ENCODE measurements at regions not wholly inside any gene's neighbourhood (a gene's known extent, or its start where the extent isn't known, plus 50 kb on each side); places are given as distances from the start of the nearest gene placed in this dataset.
"Not testable (repeated sequence)": the region's sequence is repeated elsewhere in the genome, so short reads cannot be mapped to it uniquely, and the experiment has no call there.

DNA sequence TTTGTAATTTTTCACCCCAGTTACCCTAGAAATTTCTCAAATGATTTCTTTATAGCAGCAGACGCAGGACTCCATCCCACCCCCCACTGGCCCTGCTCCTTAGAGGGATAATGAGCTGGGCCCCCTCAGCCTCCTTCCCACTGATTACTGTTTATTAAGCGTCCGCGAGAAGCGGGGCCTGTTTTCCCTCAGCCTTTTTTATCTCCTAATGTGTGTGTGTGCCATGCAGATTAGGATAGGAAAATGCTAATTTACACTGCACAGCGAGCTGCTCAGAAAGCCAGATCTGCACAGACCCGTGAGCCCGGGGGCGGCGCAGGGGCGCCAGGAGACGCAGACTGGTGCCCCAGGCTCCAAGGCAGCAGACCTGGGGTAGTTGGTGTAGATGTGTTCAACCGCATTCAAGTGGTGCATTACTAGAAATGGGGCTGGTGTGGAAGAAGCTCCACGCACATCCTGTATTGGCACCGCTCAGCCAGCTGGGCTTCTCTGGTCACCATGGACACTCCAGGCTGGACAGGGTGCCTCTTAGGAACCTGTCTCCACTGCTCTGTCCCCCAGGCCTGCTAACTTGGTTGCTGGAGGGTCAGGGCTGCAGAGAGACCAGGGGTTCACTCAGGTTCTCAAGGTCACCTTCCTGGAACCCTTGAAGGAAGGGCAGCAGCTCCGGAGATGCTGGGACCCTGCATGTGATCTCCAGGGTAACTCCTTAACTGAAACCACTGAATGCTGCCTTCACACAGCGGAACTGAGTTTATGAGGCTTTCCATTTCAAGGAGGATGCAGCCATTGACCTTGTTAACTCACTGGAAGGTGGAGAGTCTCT, 256.3 kb downstream of the ERMARD start:
- FAIRE-seq, result no peak

DNA sequence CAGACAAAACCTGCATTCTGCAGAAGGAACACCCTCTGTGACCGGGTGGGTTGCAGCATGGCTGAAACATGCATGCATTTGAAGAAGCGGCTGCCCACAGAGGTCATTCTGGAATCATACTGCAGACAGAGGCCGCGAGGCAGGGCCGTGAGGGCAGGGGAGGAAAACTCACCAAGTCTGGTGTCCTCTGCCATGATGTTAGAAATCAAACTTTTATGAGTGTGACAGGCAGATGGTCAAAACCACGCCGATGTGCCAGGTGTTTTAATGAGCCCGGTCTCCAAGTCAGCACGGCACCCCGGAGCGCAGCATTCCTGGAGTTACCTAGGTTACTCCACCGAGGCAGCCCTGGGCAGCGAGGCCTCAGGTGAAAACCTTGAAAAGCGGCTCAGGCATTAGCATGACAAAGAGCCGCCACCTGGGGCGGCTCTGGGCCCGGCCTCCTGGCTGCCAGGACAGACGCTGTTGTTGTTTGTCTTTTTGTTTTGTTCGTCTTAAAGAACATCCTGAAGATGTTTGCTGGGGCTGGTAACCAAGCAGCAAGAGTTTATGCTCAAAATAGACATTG, 255.6 kb downstream of the ERMARD start:
- FAIRE-seq, result no peak

DNA sequence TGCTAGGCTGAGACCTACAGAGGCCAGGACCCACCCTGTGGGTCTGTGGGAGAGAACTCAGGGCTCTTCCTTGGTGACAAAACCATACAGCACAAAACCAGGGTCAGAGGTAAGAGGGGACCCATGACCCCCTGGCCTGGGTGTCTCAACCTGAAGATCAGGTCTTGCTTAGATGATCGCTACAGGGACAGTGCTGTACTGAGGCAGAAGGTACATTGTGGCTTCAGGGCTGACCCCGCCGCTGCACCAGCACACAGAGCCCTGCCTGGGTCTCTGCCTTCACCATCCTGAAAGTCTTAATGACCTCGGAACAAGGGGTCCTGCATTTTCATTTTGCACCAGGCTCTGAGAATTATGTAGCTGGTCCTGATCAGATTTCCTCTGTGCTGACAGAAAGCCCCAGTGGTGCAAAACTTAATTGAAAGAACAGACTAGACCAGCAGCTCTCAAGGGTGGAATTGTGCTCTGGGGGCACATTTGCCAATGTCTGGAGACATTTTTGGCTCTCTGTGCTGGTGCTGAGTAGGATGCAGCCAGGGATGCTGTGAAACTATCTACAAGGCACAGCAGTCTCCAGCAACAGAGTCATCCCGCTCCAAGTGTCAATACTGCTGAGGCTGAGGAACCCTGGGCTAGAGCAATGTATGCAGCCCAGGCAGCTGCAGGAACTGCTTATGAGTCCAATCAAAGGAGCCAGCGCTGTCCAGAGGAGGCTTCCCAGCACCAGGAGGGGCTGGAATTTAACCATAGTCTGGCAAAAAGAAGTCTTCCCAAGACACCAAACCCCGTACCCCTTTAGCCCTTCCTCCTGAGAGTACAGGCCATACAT, 254.9 kb downstream of the ERMARD start:
- FAIRE-seq, result no peak

DNA sequence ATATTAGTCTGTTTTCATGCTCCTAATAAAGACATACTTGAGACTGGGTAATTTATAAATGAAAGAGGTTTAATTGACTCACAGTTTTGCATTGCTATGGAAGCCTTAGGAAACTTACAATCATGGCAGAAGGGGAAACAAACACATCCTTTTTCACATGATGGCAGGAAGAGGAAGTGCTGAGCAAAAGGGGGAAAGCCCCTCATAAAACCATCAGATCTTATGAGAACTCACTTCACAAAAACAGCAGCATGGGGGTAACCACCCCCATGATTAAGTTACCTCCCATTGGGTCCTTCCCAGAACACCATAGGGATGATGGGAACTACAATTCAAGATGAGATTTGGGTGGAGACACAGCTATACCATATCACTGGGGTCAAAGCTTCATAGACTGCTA, 254.2 kb downstream of the ERMARD start:
- no peak for FAIRE-seq

GRCh38 chr6:170004585-170005210, 253.3 kb downstream of the ERMARD start:
- FAIRE-seq, result no peak

- no peak for FAIRE-seq
These were observed 252.2 kb downstream of the ERMARD start for GRCh38 chr6:170003451-170004160.

GRCh38 chr6:170003027-170003426, 251.6 kb downstream of the ERMARD start:
- no peak for FAIRE-seq

DNA sequence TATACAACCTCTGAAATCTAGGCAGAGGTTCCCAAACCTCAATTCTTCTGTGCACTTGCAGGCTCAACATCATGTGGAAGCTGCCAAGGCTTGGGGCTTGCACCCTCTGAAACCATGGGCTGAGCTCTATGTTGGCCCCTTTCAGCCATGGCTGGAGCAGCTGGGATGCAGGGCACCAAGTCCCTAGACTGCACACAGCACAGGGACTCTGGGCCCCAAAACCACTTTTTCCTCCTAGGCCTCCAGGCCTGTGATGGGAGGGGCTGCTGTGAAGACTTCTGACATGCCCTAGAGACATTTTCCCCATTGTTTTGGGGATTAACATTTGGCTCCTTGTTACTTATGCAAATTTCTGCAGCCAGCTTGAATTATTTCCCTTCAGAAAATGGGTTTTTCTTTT, 250.4 kb downstream of the ERMARD start:
- FAIRE-seq, result not testable (repeated sequence)

DNA sequence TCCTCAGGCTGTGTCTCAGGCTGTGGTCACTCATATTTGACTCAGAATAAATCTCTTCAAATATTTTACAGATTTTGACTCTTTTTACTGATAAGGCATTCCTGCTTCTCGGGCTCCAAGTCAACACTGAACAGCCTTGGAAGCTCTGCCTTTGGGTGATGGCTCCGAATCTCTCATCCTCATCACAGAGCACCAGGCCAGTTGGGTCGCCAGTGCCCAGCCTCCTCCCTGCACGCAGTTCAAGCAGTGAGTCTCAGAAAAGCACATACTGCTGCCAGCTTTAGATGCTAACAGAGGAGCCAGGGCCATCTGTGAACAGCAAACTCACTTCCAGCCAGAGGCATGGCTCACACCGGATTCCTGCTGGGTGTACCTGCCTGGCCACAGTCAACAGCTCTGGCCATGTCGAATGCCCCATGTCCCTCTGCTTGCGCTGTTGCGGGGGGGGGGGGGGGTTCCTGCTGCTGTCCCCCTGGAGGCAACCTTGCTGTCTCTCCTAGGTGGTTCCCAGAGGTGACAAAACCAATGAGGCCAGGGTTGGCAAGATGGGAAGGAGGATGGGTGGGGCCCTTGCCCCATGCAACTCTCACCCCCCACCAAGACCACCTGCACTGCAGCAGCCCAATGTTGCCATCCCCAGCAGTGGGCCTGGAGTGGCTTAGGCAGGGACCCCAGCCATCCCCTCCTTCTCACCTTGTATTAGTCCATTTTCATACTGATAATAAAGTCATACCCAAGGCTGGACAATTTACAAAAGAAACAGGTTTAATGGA, 248.8 kb downstream of the ERMARD start:
- FAIRE-seq, result no peak

- FAIRE-seq, result no peak
These were observed 247.9 kb downstream of the ERMARD start for GRCh38 chr6:169999367-169999766.

- no peak for FAIRE-seq
These were observed 247.0 kb downstream of the ERMARD start for GRCh38 chr6:169998457-169998856.

DNA sequence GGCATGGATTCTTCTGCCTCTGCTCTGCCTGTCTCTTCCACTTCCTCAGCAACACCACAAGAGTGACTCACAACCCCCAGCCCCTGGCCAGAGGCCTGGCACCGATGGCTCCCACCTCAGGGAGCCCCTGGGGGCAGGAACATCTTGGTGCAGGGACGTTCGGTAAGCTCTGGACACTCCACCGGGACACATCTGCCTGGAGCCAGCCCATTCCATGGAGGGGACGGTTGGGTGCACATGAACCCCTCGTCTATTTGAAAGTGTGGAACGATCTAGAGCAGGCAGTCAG, 246.5 kb downstream of the ERMARD start:
- no peak for FAIRE-seq

DNA sequence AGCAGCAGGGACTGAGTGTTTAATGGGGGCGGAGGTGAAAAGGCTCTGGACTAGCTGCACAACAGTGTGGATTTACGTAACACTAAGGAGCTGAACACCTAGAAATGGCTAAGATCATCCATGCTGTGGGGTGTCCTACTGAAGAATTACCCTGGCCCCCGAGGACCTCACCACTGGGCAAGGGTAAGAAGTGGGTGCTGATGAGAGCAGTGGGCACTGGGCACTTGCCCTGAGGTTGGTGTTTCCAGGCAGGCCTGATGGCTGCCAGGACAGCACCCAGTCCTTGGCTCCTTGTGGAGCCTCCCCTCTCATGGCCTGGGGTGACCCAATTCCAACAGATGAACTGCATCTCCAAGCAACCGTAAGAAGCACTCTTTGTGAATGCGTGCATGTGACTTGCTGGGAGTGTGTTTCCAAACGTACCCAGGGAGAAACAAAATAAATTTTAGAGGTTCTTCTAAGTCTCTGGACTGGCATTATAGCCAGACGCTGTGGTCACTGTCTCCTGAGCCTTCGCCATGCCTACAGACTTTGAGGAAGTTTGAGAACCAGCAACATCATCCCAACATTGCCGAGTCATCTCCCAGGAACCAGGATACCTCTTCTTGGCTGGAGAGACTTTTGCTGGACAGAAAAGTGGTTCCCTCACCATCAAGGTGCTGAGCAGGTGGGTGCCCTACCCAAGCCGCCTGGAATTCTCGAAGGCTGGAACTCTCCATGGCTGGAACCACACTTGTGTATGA, 245.9 kb downstream of the ERMARD start:
- no peak for FAIRE-seq

DNA sequence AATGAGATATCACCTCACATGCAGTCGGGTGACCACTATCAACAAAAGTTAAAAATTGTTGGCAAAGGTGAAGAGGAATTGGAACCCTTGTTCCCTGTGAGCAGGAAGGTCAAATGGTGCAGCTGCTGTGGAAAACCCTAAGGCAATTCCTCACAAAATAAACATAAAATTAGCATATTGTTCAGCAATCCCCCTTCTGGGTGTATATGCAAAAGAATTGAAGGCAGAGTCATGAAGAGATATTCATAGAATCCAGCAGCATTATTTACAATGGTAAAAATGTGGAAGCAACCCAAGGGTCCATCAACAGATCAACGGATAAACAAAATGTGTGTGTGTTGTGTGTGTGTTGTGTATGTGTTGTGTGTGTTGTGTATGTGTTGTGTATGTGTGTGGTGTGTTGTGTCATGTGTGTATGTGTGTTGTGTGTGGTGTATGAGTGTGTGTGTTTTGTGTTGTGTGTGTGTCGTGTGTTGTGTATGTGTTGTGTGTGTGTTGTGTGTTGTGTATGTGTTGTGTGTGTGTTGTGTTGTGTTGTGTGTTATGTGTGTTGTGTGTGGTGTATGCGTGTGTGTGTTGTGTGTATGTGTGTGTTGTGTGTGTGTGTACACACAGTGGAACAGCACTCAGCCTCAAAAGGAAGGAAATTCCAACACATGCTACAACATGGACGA, 245.1 kb downstream of the ERMARD start:
- no peak for FAIRE-seq

GRCh38 chr6:169994739-169995138, 243.3 kb downstream of the ERMARD start:
- no peak for FAIRE-seq

GRCh38 chr6:169993861-169994481, 242.5 kb downstream of the ERMARD start:
- FAIRE-seq, result no peak

- FAIRE-seq, result no peak
These were observed 240.5 kb downstream of the ERMARD start for GRCh38 chr6:169991913-169992312.

GRCh38 chr6:169991031-169991390, 239.6 kb downstream of the ERMARD start:
- FAIRE-seq, result no peak

DNA sequence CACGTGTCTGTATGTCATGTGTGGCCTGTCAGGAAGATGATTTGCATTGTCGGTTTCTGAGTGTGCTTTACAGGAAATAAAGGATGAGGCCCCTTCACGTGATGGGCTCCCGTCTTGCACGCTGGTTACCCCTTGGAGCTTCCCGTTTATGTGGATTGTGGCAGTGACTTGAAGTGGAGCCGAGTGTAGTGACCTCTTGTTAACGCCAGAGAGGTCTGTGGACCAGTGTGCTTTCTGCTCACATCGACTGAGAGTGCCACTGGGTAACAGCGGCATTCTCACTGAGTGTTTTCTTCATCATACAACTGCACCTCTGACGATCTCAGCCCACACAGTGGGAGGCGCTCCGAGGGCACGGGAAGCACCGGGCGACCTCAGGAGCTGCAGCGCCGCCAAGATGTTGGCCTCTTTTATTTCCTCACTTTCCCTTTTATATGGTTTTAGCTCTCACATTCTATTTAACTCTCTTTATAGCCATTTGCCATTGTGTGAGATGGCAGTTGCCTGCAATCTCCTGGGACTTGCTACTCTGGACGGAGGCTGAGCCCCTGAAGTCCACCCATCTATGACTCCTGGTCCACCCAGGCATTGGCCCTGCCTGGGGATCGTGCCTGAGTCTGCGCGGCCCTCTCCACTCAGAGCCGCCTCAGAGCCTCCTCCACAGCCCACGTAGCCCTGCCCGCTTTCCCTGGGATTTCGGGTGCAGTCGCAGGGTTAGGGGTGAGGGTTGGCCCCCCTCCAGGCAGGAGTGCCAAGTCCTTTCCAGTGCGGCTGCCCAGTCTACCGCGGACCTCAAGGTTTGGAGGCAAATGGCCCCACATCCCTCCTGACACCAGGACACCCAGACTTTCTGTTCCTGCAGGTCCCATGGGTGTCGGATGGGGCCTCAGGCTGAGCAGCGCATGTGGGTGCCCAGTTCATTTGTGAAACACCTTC, 238.9 kb downstream of the ERMARD start:
- FAIRE-seq, result no peak

All from colon (tissue), 2 donors.